Erythroblast (primary cell): ENCODE measurements at regions not wholly inside any gene's neighbourhood (a gene's known extent, or its start where the extent isn't known, plus 50 kb on each side); places are given as distances from the start of the nearest gene placed in this dataset.

ENCODE experiments used
- DNase-seq, 2 experiments: peaks; one replicate each; lab custom pipeline; 2025; lab: John Stamatoyannopoulos, UW
- GATA1 ChIP-seq: IDR thresholded peaks from 2 replicates; pipeline ENCODE4 v1.6.1; 2011; ENCODE audit warnings: low read depth, mild to moderate bottlenecking, control low read depth, low read length, moderate library complexity
- POLR2A ChIP-seq: IDR thresholded peaks from 2 replicates; pipeline ENCODE4 v1.6.1; 2011; ENCODE audit warnings: mild to moderate bottlenecking, low read length

GRCh38 chr1:98176414-98176813, 255.6 kb upstream of the DPYD start:
- no peak for DNase-seq

DNA sequence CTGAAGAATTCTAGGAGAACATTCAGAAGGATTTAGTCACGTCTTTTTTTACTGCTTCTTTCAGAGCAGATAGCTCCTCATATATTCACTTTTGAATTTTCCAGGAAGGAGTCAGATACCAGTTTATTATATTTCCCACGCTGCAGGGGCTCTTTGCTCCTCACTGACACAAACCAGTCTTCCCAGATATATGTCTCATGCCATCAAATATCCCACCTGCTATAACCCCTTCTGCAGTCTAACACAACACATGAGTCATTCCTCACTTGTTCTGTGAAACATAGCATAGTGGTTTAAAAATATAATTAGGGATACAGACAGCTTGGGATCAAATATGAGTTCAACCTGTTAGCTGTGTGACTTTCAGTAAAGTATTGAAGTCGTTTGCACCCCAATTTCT, 251.7 kb upstream of the DPYD start:
- TF ChIP-seq GATA1 = no peak
- no peak for TF ChIP-seq POLR2A
- DNase-seq = no peak

More at GRCh38 chr1:98176414-98176813, 255.6 kb upstream of the DPYD start:
- no peak for TF ChIP-seq POLR2A
- no peak for TF ChIP-seq GATA1

DNA sequence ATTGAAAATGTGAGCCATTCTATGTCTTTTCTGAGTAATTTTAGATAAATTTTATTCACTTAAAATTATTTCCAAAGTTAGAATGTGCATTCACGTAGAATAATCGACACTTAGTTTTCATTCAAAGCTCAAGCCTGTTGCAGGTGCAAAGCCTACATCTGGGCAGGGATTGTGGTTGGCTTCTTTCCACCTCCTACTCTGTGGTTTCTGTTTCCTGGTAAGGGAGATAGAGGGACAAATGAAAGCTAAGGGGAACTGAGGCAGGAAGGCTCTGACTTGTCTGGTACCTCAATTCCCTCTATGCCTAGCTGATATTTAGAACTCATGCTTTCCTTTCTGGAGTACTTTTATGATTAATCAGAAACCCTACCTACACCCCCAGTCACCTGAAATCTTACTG, 251.2 kb upstream of the DPYD start:
- DNase-seq = no peak
- TF ChIP-seq POLR2A = no peak
- no peak for TF ChIP-seq GATA1

- no peak for DNase-seq
- TF ChIP-seq POLR2A (no peak), GATA1 (no peak)
These were observed 243.7 kb upstream of the DPYD start for GRCh38 chr1:98164509-98164908.

GRCh38 chr1:98157524-98158313, 236.9 kb upstream of the DPYD start:
- DNase-seq = no peak
- TF ChIP-seq POLR2A (no peak), GATA1 (no peak)

DNA sequence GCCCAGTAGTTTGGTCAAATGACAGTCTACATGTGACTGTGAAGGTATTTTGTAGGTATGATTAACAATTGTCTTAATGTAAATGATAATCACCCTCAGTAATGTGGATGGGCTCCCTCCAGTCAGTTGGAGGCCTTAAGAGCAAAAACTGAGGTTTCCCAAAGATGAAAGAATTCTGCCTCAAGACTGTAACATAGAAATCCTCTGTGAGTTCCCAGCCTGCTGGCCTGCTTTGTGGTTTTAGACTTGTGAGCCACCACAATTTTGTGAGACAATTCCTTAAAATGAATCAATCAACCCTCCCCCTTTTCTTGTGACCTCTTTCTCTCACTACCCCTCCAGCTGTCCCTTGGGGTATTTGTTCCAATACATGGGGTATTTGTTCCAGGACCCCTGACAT, 226.4 kb upstream of the DPYD start:
- DNase-seq = no peak
- no peak for TF ChIP-seq POLR2A
- no peak for TF ChIP-seq GATA1

DNA sequence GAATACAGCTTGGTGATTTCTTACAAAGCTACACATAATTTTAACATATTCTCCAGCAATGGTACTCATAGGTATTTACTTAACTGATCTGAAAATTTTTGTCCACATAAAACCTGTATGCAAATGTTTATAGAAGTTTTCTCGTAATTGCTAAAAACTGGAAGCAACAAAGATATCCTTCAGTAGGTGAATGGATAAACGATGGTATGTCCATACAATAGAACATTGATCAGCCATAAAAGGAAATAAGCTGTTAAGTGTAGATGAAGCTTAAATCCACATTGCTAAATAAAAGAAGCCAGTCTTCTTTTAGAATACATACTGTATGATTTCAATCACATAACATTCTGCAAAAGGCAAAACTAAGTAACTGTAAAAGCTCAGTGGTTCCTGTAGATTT, 224.8 kb upstream of the DPYD start:
- no peak for DNase-seq
- TF ChIP-seq POLR2A (no peak), GATA1 (no peak)

DNA sequence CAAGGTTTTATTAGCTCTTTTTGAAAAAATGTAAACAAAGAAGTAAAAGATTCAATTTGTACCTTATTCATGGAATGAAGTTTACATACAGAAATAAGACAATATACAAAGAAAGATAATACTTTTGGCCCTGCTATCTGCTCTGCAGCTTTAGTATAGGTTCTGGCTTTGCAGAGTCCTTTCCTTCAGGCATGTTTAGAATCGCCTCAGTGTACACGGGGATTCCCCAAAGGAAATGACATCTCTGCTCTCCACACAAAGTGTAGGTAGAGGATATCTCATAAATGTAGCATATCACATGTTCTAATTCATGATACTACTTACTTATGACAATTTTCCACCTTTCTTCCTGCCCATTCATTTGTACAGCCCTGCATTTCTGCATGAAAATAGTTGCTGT, 222.6 kb upstream of the DPYD start:
- TF ChIP-seq GATA1 (no peak), POLR2A (no peak)
- DNase-seq = no peak

GRCh38 chr1:98133131-98133530, 212.3 kb upstream of the DPYD start:
- no peak for DNase-seq

DNA sequence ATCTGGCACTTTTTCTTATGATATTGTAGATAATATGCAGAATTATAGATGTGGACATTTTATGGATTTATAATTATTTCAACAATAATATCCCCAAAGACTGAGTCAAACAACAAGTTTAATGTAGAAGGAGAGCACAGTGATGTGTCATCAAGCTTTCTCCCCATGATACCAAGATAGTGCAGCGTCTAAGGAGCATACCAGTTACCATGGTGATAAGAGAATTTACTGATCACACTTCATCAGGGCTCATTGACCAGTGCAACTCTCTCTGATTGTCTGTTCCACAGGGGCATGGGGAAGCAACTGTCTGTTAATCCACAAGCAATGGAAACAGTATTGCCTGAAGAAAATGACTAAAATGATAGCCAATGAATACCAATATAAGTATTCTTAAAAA, 209.6 kb upstream of the DPYD start:
- no peak for DNase-seq
- no peak for TF ChIP-seq GATA1
- TF ChIP-seq POLR2A = no peak

More at GRCh38 chr1:98133131-98133530, 212.3 kb upstream of the DPYD start:
- TF ChIP-seq GATA1 = no peak
- no peak for TF ChIP-seq POLR2A

DNA sequence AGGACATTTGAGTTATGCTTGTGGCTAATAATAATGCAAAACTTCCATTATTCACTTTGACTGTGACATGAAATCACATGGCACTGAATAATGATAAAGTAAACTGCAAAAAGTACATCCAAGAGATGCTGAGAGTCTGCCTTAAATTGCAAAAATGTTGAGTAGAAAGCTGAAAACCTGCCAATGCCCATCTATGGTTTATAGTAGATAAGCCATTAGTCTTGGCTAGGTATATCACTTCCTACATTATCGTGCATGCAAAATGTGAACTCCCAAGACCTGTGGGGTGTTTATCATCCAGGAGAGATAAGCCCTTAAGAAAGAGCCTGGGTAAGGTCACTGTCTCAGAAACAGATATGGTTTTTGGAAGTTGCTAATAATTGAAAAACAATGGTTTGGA, 208.7 kb upstream of the DPYD start:
- no peak for TF ChIP-seq GATA1
- TF ChIP-seq POLR2A = no peak
- no peak for DNase-seq

- no peak for DNase-seq
- TF ChIP-seq GATA1 (no peak), POLR2A (no peak)
These were observed 205.9 kb upstream of the DPYD start for GRCh38 chr1:98126740-98127139.

DNA sequence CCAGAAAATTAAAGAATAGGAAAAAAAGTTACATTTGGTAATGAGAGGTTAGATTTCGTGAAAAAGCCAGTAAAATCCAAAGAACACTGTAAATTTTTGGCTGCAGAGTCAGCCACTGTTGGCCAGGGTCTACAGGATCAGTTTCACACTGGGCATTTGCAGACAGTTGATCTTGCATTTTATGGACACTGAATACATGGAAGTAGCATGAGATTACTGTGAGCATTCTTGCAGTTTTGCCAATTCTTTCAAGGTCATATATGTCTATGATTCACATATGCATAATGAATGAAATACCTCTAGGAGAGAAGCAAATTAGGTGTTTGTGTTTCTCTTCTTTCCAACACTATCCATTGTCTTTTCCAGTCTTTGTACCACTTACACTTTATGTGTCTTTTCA, 200.8 kb upstream of the DPYD start:
- DNase-seq = no peak
- TF ChIP-seq POLR2A (no peak), GATA1 (no peak)

DNA sequence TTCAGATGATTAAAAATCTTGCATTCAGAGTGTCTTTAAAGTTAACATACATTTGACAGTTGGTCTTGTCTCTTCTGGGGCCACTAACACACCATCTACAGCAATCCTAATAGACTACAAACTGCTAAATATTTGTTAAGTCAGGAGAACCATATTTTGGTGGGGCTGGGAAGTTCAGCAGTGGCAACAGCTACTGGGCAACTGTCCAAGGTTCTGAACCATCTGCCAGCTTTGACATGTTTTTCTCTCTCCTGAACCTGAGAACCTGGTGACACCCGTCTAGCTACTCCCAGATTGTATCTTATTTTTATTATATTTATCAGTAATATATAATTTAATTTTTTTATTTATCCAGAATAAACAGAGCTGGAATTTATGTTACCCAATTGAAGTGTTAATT, 199.0 kb upstream of the DPYD start:
- DNase-seq = no peak

GRCh38 chr1:98113811-98114210, 193.0 kb upstream of the DPYD start:
- no peak for DNase-seq
- TF ChIP-seq POLR2A (no peak), GATA1 (no peak)

More for the DNA sequence above, 199.0 kb upstream of the DPYD start:
- no peak for TF ChIP-seq POLR2A

- TF ChIP-seq GATA1 (no peak), POLR2A (no peak)
- no peak for DNase-seq
These were observed 191.8 kb upstream of the DPYD start for GRCh38 chr1:98112626-98113025.
